Naive B cell (primary cell): ENCODE measurements at regions not wholly inside any gene's neighbourhood (a gene's known extent, or its start where the extent isn't known, plus 50 kb on each side); places are given as distances from the start of the nearest gene placed in this dataset.

Experiments
- ATAC-seq, 2 donors: fragments of 150-1000 bp; cut with Tn5 transposase; 2 replicates each; pipeline ENCODE4 v1.10.0; 2021; ENCODE audit warnings: low read depth in 2 of 2, mild to moderate bottlenecking in 2 of 2, moderate library complexity in 2 of 2
- DNase-seq: peaks from one replicate; pipeline ENCODE4 v3.0.0; 2022
- H3K27ac Mint-ChIP-seq, 6 donors: one replicate each; pipeline ENCODE4 v1.8.0; 2020 to 2022; ENCODE audit warnings: mild to moderate bottlenecking in 6 of 6, mixed read lengths in 6 of 6, moderate library complexity in 5 of 6, inconsistent platforms in 2 of 6
- H3K27me3 Mint-ChIP-seq, 3 donors: one replicate each; pipeline ENCODE4 v1.8.0; 2021 to 2022; ENCODE audit warnings: mixed read lengths in 3 of 3, mild to moderate bottlenecking in 1 of 3
- H3K36me3 Mint-ChIP-seq, 2 donors: one replicate each; pipeline ENCODE4 v1.8.0; 2020 to 2022; ENCODE audit warnings: mixed read lengths in 2 of 2, inconsistent platforms in 1 of 2, mild to moderate bottlenecking in 1 of 2
- H3K4me1 Mint-ChIP-seq, 3 donors: one replicate each; pipeline ENCODE4 v1.8.0; 2020 to 2022; ENCODE audit warnings: mixed read lengths in 3 of 3, inconsistent platforms in 1 of 3, mild to moderate bottlenecking in 1 of 3, moderate library complexity in 1 of 3
- H3K4me3 Mint-ChIP-seq, 8 donors: one replicate each; pipeline ENCODE4 v1.8.0; 2020 to 2022; ENCODE audit warnings: mild to moderate bottlenecking in 8 of 8, mixed read lengths in 8 of 8, moderate library complexity in 8 of 8, inconsistent platforms in 2 of 8
- H3K9me3 Mint-ChIP-seq, 7 donors: one replicate each; pipeline ENCODE4 v1.8.0; 2020 to 2022; ENCODE audit warnings: mixed read lengths in 7 of 7, mild to moderate bottlenecking in 5 of 7, inconsistent platforms in 2 of 7, moderate library complexity in 1 of 7

DNA sequence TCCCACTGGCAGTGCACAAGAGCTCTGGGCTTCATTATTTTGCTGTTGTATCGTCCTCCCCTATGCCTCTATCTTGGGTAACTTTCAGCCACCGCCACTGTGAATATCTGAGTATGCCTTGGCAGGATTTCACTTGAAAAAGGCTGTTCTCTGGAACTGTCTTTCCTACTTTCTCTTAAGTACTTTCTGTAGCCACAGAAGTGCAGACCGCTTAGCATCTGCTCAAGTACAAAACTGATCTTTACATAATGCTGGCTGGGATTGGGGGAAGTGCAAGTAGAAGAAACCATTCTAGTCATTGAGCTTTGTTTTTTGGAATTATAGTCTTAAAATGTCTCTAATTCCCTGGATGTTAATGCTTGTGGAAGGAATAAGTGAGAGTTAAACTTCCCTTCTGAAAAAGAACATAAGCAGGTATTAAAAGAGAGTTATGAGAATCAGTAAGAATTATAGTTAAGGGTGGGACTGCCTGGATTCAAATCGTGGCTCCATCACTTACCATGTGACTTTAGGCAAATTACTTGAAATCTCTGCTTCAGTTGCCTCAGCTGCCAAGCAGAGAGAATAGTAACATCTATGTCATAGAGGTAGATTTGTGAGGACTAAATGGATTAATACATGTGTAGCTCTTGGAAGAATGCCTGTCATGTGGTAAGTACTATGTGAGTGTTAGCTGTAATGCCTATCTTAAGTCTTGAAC is 77.5 kb downstream of the MID1IP1 start:
- DNase-seq (peak; percentile 23), ATAC-seq (peak; percentile 22 to 27)
- no peaks in the 10 kb centered on the region for H3K36me3 Mint-ChIP-seq
- peak overlapping the region; percentile 43 to 95 (median 88) for H3K27ac Mint-ChIP-seq
- peaks cover 27 to 31% (median 29%) of the 10 kb centered on the region in 3 donors for H3K4me1 Mint-ChIP-seq
- H3K4me3 Mint-ChIP-seq, result peak overlapping the region in 7 of 8 donors; percentile 12 to 83 (median 48)
- peaks cover 0 to 5% (median 1%) of the 10 kb centered on the region in 7 donors for H3K9me3 Mint-ChIP-seq
- H3K27me3 Mint-ChIP-seq, result no peaks in the 10 kb centered on the region

DNA sequence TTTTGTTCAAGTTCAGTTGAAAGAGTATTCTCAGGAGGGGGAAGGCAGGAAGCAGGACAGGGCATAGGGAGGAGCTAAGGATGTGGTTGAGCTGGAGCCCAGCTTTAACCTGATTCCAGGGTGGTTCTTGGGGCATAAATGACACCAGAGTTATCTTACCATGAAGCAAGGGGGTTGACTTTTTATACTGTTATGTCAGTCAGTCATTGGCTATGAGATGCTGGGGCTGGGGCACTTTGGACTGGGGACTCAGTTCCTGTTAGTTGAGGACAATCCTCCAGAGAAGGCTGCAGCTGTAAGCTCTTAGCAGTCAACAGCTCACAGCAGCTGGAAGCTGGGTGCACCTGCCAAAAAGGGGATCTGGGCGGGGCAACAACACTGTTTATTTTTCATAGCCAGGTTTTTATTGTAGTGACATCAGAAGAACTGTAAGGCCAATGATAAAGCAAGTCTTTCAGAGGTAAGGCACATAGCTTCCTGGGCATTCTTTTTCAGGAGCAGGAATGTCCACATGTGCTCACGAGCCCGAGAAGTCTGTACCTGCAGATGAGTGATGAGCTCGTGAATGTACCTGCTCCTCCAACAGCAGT is 78.5 kb downstream of the MID1IP1 start:
- DNase-seq (peak; percentile 77), ATAC-seq (peak; percentile 91 to 94)
- Mint-ChIP-seq H3K36me3 (no peaks in the 10 kb centered on the region), H3K27me3 (no peaks in the 10 kb centered on the region), H3K27ac (peak overlapping the region; percentile 71 to 95 (median 89)), H3K4me3 (peak overlapping the region; percentile 3 to 83 (median 52)), H3K4me1 (peaks cover 27 to 31% (median 29%) of the 10 kb centered on the region in 3 donors), H3K9me3 (peaks cover 0 to 4% (median 1%) of the 10 kb centered on the region in 7 donors)

DNA sequence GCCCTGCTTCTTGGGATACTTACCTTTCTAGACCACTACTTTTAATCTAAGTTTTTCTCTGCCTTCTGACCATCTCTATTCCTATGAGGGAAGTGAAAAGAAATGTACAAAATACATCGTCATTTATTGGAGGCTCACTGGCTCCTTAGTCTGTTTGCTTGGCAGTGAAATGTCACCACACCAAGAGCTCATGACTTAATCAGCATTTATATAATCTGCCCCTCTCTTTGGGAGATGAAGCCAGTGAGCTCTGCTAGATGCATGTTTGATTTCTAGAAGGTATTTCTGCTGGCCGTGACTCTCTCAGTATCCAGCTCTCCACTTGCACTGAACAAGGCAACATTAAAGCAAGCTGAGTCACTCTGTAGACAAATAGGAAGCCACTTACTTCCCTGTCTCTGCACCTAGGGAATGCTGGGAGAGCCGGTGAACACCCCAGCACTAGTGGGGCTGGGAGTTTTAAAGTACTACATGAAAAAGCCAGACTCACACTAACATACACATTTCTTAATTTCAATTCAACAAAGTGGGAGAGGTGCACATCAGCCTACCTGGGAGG is 79.1 kb downstream of the MID1IP1 start:
- Mint-ChIP-seq H3K36me3 (no peaks in the 10 kb centered on the region), H3K4me3 (peak overlapping the region; percentile 10 to 83 (median 52)), H3K9me3 (peaks cover 0 to 4% (median 1%) of the 10 kb centered on the region in 7 donors), H3K4me1 (peaks cover 27 to 31% (median 29%) of the 10 kb centered on the region in 3 donors), H3K27ac (peak overlapping the region; percentile 71 to 95 (median 89)), H3K27me3 (no peaks in the 10 kb centered on the region)
- no peak for DNase-seq
- no peak for ATAC-seq

DNA sequence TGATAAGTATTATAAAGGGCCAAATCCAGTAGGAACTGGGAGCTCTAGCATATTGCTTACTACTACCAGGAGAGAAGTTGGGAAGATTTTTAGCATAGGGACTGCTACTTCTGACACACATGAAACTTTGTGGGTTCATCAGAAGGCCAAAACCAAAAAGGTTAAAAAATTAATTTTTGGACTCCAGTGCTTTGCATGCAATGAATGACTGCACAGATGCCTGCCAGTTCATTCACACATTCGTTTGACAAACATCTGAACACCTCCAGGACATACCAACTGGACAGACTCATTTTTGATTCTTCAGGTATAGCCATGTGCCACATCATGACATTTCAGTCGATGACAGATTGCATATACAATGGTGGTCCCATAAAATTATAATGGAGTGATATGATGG is 79.8 kb downstream of the MID1IP1 start:
- no peaks in the 10 kb centered on the region for H3K27me3 Mint-ChIP-seq
- no peak overlapping the region for H3K4me3 Mint-ChIP-seq
- ATAC-seq (no peak), DNase-seq (no peak)
- H3K27ac Mint-ChIP-seq, result peak overlapping the region in 2 of 6 donors; percentile 88 to 95
- H3K9me3 Mint-ChIP-seq, result peaks cover 0 to 4% (median 1%) of the 10 kb centered on the region in 7 donors
- H3K36me3 Mint-ChIP-seq, result no peaks in the 10 kb centered on the region
- H3K4me1 Mint-ChIP-seq, result peaks cover 27 to 31% (median 29%) of the 10 kb centered on the region in 3 donors

DNA sequence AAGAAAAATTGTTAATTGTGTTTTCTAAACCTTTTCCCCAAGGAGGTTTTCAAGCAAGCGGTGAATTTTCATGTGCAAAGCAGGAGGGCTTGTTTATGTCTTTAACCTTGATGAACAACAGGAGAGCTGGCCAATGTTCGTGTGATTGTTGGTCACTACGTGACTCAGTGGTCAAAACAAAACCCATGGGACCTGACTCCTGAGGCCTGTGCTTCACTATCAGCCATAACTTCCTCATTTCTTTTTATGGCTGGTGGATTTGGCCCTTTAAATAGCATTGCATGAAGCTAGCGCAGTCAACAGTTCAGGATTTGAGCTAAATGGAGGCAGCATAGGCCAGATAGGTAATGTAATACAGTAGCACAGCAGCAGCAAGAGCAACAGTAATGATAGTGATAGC is 80.5 kb downstream of the MID1IP1 start:
- Mint-ChIP-seq H3K4me3 (no peak overlapping the region), H3K9me3 (peaks cover 0 to 4% (median 0%) of the 10 kb centered on the region in 7 donors), H3K27me3 (peaks cover 0 to 3% (median 0%) of the 10 kb centered on the region in 3 donors), H3K4me1 (peaks cover 27 to 31% (median 29%) of the 10 kb centered on the region in 3 donors), H3K36me3 (no peaks in the 10 kb centered on the region), H3K27ac (peak overlapping the region in 2 of 6 donors; percentile 0 to 11)
- ATAC-seq (no peak), DNase-seq (no peak)

DNA sequence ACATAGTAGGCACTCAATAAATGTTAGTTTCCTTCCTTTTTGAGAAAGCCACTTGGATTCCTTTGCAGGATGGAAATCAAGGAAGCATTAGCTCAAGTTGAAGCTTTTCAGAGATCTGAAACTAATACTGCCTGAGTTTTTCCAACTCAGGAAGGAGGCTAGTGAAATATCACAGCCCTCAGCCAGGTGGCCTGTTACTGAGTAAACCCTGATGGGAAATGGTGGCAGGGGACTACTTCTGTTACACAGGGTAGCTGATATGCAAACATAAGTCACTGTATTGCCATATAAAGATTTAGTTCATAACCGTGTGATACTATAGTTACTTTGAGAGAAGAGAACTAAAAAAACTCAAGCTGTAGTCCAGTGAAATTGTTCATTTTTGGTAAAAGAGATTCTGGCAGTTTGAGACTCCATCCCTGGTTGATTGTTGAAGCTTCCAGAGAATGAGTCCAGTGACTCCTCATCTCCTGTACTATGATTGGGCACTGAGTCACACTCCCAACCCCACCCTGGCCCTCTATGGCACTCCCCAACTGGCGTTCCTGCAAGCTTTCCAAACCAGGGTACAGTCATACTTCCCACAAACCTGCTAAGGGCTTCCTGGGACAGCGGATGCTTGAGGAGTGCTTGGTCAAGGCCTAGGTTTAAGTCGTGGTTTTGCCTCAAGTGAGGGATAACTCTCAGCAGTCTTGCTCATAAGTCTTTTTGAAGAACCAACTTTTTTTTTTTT is 81.8 kb downstream of the MID1IP1 start:
- Mint-ChIP-seq H3K27ac (peak overlapping the region in 1 of 6 donors; percentile 54), H3K9me3 (peaks cover 0 to 4% (median 0%) of the 10 kb centered on the region in 7 donors), H3K4me3 (no peak overlapping the region), H3K36me3 (no peaks in the 10 kb centered on the region), H3K4me1 (peaks cover 27 to 31% (median 29%) of the 10 kb centered on the region in 3 donors), H3K27me3 (peaks cover 0 to 6% (median 0%) of the 10 kb centered on the region in 3 donors)
- DNase-seq (no peak), ATAC-seq (no peak)

DNA sequence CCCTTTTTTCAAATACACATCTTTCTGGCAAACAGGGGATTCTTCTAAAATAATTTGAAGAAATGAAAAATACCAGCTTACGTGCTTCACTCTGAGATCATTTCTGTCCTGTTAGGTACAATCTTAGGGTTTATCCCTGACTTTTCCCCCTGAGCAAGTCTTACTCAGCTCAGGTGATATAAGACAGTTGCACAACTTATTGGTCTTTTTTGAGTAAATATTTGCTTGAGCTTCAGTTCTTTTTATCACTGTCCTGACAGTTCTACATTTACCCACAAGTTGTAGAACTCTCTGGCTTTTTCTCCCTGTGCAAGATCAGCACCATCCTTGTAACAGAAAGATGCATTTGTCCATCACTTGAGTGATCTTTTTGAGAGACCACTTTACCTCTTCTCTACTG is 84.9 kb downstream of the MID1IP1 start:
- no peaks in the 10 kb centered on the region for H3K36me3 Mint-ChIP-seq
- peaks cover 0 to 6% (median 0%) of the 10 kb centered on the region in 3 donors for H3K27me3 Mint-ChIP-seq
- H3K9me3 Mint-ChIP-seq, result peaks cover 0 to 2% (median 0%) of the 10 kb centered on the region in 7 donors
- ATAC-seq (no peak), DNase-seq (no peak)
- H3K4me3 Mint-ChIP-seq, result no peak overlapping the region
- peaks cover 4 to 7% (median 6%) of the 10 kb centered on the region in 3 donors for H3K4me1 Mint-ChIP-seq
- H3K27ac Mint-ChIP-seq, result peak overlapping the region in 1 of 6 donors; percentile 31

DNA sequence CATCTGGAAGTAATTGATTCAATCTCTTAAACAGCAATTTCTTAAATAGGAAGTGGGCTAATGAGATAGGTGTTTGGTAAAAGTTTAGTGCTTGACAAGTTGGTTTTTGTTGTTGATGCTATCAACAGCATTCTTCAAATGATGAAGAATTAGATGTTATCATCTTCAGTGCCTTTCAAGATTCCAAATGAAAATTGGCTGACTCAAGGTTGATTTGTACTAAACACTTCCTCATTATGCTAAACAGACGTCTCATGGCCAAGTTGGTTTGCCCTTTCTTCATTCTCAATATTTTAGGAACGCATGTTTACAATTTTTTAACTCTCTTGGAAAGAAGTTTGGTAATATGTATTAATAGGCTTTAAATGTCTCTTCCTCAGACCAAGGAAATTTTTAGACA is 86.0 kb downstream of the MID1IP1 start:
- Mint-ChIP-seq H3K4me3 (no peak overlapping the region), H3K9me3 (peaks cover 0 to 2% (median 0%) of the 10 kb centered on the region in 7 donors), H3K27ac (no peak overlapping the region), H3K36me3 (no peaks in the 10 kb centered on the region), H3K4me1 (peaks cover 7 to 8% (median 8%) of the 10 kb centered on the region in 3 donors), H3K27me3 (peaks cover 0 to 6% (median 2%) of the 10 kb centered on the region in 3 donors)
- no peak for ATAC-seq
- DNase-seq, result no peak

DNA sequence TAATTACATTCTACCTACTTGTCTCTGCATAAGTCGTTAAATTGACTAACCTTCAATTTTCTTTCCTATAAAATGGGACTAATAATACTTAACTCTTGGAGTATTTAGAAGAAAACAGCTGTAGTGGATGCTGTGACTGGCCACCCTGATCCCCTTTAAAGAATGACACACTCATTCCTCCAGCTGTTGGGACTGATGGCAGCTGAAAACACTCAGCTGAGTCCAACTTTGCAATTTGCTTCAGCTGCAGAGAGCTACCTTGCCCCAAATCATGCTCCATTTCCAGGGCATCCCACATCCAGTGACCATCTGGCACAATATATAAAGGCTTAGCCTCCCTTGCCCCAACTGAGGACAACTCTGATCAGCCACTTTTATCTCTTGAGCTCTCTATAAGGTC is 89.1 kb downstream of the MID1IP1 start:
- Mint-ChIP-seq H3K9me3 (peaks cover 0 to 2% (median 0%) of the 10 kb centered on the region in 7 donors), H3K36me3 (no peaks in the 10 kb centered on the region), H3K27ac (no peak overlapping the region), H3K27me3 (peaks cover 0 to 14% (median 4%) of the 10 kb centered on the region in 3 donors), H3K4me3 (no peak overlapping the region), H3K4me1 (peaks cover 7 to 9% (median 8%) of the 10 kb centered on the region in 3 donors)
- no peak for DNase-seq
- ATAC-seq, result no peak

DNA sequence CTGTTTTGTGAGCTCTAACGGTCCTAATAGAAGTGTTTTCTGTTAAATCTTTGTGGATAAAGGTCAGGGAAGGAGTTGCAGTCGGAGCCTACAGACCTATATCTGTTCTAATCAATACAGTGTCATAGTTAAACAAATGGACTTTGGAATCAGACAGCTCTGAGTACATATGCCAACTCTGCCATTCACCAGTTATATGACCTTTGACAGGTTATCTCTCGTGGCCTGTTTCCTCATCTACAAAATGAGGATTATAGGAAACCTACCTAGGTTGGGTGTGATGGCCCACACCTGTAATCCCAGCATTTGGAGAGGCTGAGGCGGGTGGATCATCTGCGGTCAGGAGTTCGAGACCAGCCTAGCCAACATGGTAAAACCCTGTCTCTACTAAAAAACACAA is 89.7 kb downstream of the MID1IP1 start:
- DNase-seq, result no peak
- peaks cover 7 to 9% (median 8%) of the 10 kb centered on the region in 3 donors for H3K4me1 Mint-ChIP-seq
- no peaks in the 10 kb centered on the region for H3K36me3 Mint-ChIP-seq
- H3K4me3 Mint-ChIP-seq, result no peak overlapping the region
- H3K27ac Mint-ChIP-seq, result no peak overlapping the region
- no peak for ATAC-seq
- peaks cover 0 to 14% (median 4%) of the 10 kb centered on the region in 3 donors for H3K27me3 Mint-ChIP-seq
- H3K9me3 Mint-ChIP-seq, result peaks cover 0 to 2% (median 0%) of the 10 kb centered on the region in 7 donors

DNA sequence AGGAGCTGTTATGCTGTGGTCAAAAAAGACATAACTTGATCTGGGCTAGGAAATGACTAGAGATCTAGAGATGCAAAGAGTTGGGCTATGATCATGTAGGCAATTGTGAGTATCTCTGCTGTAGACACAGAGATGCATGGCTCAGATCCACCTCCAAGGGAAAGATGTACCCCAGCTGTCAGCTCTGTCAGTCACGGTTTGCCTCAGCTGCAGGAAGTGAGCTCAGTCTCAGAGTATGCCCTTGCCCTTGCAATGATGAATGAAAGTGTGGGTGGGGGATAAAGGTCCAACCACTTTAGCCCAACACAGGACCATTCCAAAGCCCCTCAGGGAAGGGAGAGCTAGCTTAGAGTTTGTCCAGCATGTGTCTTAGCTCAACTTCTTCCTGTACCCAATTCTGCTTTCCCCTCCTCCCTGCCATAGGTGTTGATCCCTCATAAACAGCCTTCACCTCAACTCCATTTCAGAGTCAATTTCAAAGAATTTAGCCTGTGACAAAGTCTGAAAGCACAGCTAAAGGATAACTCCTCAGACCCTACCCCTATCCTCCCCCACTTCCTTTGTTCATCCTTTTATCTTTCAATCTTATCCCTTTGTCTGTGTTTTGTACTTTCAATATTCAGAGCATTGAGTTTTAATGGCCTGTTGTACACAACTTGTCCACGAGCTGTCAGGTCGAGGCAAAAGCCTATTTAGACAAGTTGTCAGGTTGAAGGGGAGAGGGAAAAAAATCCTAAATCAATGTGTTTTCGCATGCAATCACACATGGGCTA is 90.6 kb downstream of the MID1IP1 start:
- Mint-ChIP-seq H3K27ac (no peak overlapping the region), H3K36me3 (no peaks in the 10 kb centered on the region), H3K4me1 (peaks cover 7 to 9% (median 8%) of the 10 kb centered on the region in 3 donors), H3K27me3 (peaks cover 0 to 10% (median 4%) of the 10 kb centered on the region in 3 donors), H3K4me3 (no peak overlapping the region), H3K9me3 (peaks cover 0 to 2% (median 0%) of the 10 kb centered on the region in 7 donors)
- ATAC-seq, result peak; percentile 66 to 74
- no peak for DNase-seq

DNA sequence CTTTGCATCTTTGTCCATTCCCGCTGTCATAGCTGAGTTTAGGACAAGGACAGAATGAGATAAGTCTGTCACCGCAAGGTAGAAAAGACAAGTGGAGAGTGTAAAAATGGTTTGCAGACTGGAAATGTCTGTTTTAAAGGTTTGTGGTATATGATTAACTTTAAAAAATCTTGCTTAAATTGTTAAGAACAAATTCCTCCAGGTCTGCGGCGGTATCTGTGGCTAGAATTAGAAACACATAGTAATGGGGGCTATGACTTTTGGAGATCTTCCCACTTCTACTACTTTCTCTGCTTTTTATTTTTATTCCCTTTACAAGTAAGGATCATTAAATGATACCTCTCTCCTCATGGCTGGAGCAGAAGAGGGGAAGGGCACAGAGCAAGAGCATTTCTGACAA is 92.2 kb downstream of the MID1IP1 start:
- H3K27me3 Mint-ChIP-seq, result peaks cover 0 to 8% (median 4%) of the 10 kb centered on the region in 3 donors
- DNase-seq (no peak), ATAC-seq (no peak)
- no peak overlapping the region for H3K4me3 Mint-ChIP-seq
- H3K9me3 Mint-ChIP-seq, result peaks cover 0 to 2% (median 0%) of the 10 kb centered on the region in 7 donors
- H3K36me3 Mint-ChIP-seq, result no peaks in the 10 kb centered on the region
- no peak overlapping the region for H3K27ac Mint-ChIP-seq
- peaks cover 7 to 10% (median 9%) of the 10 kb centered on the region in 3 donors for H3K4me1 Mint-ChIP-seq
